Gastrocnemius medialis (tissue), 4 donors: ENCODE measurements at regions not wholly inside any gene's neighbourhood (a gene's known extent, or its start where the extent isn't known, plus 50 kb on each side); places are given as distances from the start of the nearest gene placed in this dataset.

Experiments used
- POLR2A ChIP-seq, 2 donors: fragments of 450-650 bp; IDR thresholded peaks; one replicate each; pipeline ENCODE4 v1.6.1; 2017; ENCODE audit warnings: antibody characterized with exemption in 2 of 2, mild to moderate bottlenecking in 2 of 2, moderate library complexity in 2 of 2
- TF ChIP-seq, protein P1 (sequence below), 5 experiments: fragments of 450-650 bp in 3 of 5; fragments of 200-600 bp in 2 of 5; sonication (generic) in 2 of 5; IDR thresholded peaks in 4 of 5; conservative IDR thresholded peaks in 1 of 5; 1 replicate in 4 of 5; 2 replicates in 1 of 5; pipeline ENCODE4 v1.5.1; 2016 to 2019; ENCODE audit warnings: antibody characterized with exemption in 5 of 5, mild to moderate bottlenecking in 3 of 5, moderate library complexity in 3 of 5

GRCh38 chr1:75985827-75986226, 53.6 kb upstream of the ASB17 start:
- TF ChIP-seq, protein P1, sequence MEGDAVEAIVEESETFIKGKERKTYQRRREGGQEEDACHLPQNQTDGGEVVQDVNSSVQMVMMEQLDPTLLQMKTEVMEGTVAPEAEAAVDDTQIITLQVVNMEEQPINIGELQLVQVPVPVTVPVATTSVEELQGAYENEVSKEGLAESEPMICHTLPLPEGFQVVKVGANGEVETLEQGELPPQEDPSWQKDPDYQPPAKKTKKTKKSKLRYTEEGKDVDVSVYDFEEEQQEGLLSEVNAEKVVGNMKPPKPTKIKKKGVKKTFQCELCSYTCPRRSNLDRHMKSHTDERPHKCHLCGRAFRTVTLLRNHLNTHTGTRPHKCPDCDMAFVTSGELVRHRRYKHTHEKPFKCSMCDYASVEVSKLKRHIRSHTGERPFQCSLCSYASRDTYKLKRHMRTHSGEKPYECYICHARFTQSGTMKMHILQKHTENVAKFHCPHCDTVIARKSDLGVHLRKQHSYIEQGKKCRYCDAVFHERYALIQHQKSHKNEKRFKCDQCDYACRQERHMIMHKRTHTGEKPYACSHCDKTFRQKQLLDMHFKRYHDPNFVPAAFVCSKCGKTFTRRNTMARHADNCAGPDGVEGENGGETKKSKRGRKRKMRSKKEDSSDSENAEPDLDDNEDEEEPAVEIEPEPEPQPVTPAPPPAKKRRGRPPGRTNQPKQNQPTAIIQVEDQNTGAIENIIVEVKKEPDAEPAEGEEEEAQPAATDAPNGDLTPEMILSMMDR (IDR thresholded peaks at IDR 0.05 in 4 of 5, conservative IDR thresholded peaks at IDR 0.05 in 1 of 5): no peak
- TF ChIP-seq POLR2A (IDR thresholded peaks at IDR 0.05): no peak
